HCT116 (cell line): ENCODE measurements at regions not wholly inside any gene's neighbourhood (a gene's known extent, or its start where the extent isn't known, plus 50 kb on each side); places are given as distances from the start of the nearest gene placed in this dataset.

Source experiments
- ATAC-seq: fragments of 200-7000 bp; cut with Tn5 transposase; 2 replicates; pipeline ENCODE4 v1.9.1; 2020; ENCODE audit warnings: mild to moderate bottlenecking, moderate library complexity
- BruUV-seq: library from RNA; stranded (reverse); fragments of 400-500 nt; replicated peaks from 2 replicates; lab custom pipeline; 2021; lab: Mats Ljungman, UMichigan
- CTCF ChIA-PET: fragments of 300-600 bp; sonication (Branson Sonifier 250); formaldehyde crosslinking; loops from one replicate; lab custom pipeline; 2021; ENCODE audit warnings: antibody characterized with exemption; lab: Charles Lee
- POLR2A ChIA-PET: fragments of 300-600, 350-600 bp; sonication (Branson Sonifier 250); formaldehyde crosslinking; loops from one replicate; lab custom pipeline; 2021; ENCODE audit warnings: antibody characterized with exemption; lab: Charles Lee
- RAD21 ChIA-PET, 2 experiments: fragments of 300-600 bp; sonication (Branson Sonifier 250); formaldehyde crosslinking; loops; one replicate each; lab custom pipeline; 2023; ENCODE audit warnings: low total read pairs in 2 of 2; ENCODE audit not compliant: uncharacterized antibody in 2 of 2, unreplicated experiment in 2 of 2, low non-redundant PET in 1 of 2; lab: Charles Lee
- DNase-seq: peaks from one replicate; pipeline ENCODE4 v3.0.0-alpha.2; 2010; ENCODE audit warnings: low read depth, low spot score
- H2AFZ ChIP-seq: fragments of 200-600 bp; shearing (Covaris generic), sonication (generic); 2 replicates; pipeline ENCODE4 v1.6.1; 2017; ENCODE audit warnings: low read depth, mixed run types, mixed read lengths, antibody characterized with exemption, low read length; ENCODE audit not compliant: poor library complexity, severe bottlenecking
- H3K27ac ChIP-seq: 2 replicates; pipeline ENCODE4 v1.5.1; 2012; ENCODE audit warnings: low read depth, low read length
- H3K27me3 ChIP-seq: fragments of 200-600 bp; sonication (generic); 2 replicates; pipeline ENCODE4 v1.6.1; 2016; ENCODE audit warnings: mixed run types, low read length, mixed read lengths; ENCODE audit not compliant: insufficient read depth
- H3K36me3 ChIP-seq, 2 experiments: fragments of 200-500 bp in 1 of 2; fragments of 200-600 bp in 1 of 2; sonication (Bioruptor generic) in 1 of 2; sonication (generic) in 1 of 2; 2 replicates each; pipeline versions ENCODE4 v1.5.1 to v1.6.1; 2014 to 2016; ENCODE audit warnings: low read length in 2 of 2, inconsistent platforms in 1 of 2, mixed read lengths in 1 of 2, mixed run types in 1 of 2; ENCODE audit not compliant: insufficient read depth in 2 of 2, control insufficient read depth in 1 of 2
- H3K4me1 ChIP-seq, 2 experiments: fragments of 200-600 bp in 1 of 2; sonication (generic) in 1 of 2; 2 replicates each; pipeline versions ENCODE4 v1.5.1 to v1.6.1; 2012 to 2017; ENCODE audit warnings: low read length in 2 of 2, inconsistent platforms in 1 of 2, mild to moderate bottlenecking in 1 of 2, mixed read lengths in 1 of 2, mixed run types in 1 of 2, moderate library complexity in 1 of 2; ENCODE audit not compliant: insufficient read depth in 2 of 2, control insufficient read depth in 1 of 2
- H3K4me2 ChIP-seq: fragments of 200-600 bp; sonication (generic); 2 replicates; pipeline ENCODE4 v1.6.1; 2017; ENCODE audit warnings: mixed run types, low read length, mixed read lengths
- H3K4me3 ChIP-seq, 2 experiments: fragments of 200-600 bp in 1 of 2; sonication (generic) in 1 of 2; replicated peaks in 1 of 2; 2 replicates each; pipeline ENCODE4 v1.5.1; 2011 to 2016; ENCODE audit warnings: low read length in 2 of 2, control low read depth in 1 of 2, low read depth in 1 of 2, mild to moderate bottlenecking in 1 of 2, mixed read lengths in 1 of 2, mixed run types in 1 of 2
- H3K79me2 ChIP-seq: fragments of 200-600 bp; sonication (generic); 2 replicates; pipeline ENCODE4 v1.6.1; 2017; ENCODE audit warnings: mild to moderate bottlenecking, mixed run types, low read length, moderate library complexity, mixed read lengths; ENCODE audit not compliant: insufficient read depth
- H3K9ac ChIP-seq: fragments of 200-600 bp; sonication (generic); 2 replicates; pipeline ENCODE4 v1.6.1; 2016; ENCODE audit warnings: low read length, mixed read lengths
- H3K9me2 ChIP-seq: fragments of 200-600 bp; sonication (generic), shearing (Covaris generic); 2 replicates; pipeline ENCODE4 v1.6.1; 2017; ENCODE audit warnings: mixed run types, mild to moderate bottlenecking, moderate library complexity; ENCODE audit not compliant: insufficient read depth
- H3K9me3 ChIP-seq, 2 experiments: fragments of 200-500 bp in 1 of 2; fragments of 200-600 bp in 1 of 2; sonication (Bioruptor generic) in 1 of 2; sonication (generic) in 1 of 2; 2 replicates each; pipeline ENCODE4 v1.6.1; 2014 to 2017; ENCODE audit warnings: low read length in 2 of 2, mixed read lengths in 2 of 2, inconsistent platforms in 1 of 2, low read depth in 1 of 2, mild to moderate bottlenecking in 1 of 2, mixed run types in 1 of 2, moderate library complexity in 1 of 2; ENCODE audit not compliant: control insufficient read depth in 1 of 2, insufficient read depth in 1 of 2
- H4K20me1 ChIP-seq: fragments of 200-600 bp; sonication (generic), shearing (Covaris generic); 2 replicates; pipeline ENCODE4 v1.6.1; 2017; ENCODE audit warnings: mixed run types, mild to moderate bottlenecking, moderate library complexity; ENCODE audit not compliant: insufficient read depth
- CBX3 ChIP-seq: IDR thresholded peaks from 2 replicates; pipeline ENCODE4 v1.6.1; 2012; ENCODE audit warnings: low read depth
- EZH2 ChIP-seq: fragments of 200-600 bp; sonication (generic); IDR thresholded peaks from 2 replicates; pipeline ENCODE4 v1.6.1; 2017; ENCODE audit warnings: antibody characterized with exemption, mixed run types
- FOSL1 ChIP-seq: IDR thresholded peaks from 2 replicates; pipeline ENCODE4 v1.6.1; 2012; ENCODE audit warnings: low read depth
- RAD21 ChIP-seq: IDR thresholded peaks from 2 replicates; pipeline ENCODE4 v1.6.1; 2012; ENCODE audit warnings: low read depth, mild to moderate bottlenecking
- SIN3A ChIP-seq: IDR thresholded peaks from 2 replicates; pipeline ENCODE4 v1.6.1; 2012; ENCODE audit warnings: low read depth
- SP1 ChIP-seq: IDR thresholded peaks from 2 replicates; pipeline ENCODE4 v1.6.1; 2012; ENCODE audit warnings: low read depth
- SRF ChIP-seq: IDR thresholded peaks from 2 replicates; pipeline ENCODE4 v1.6.1; 2012; ENCODE audit warnings: low read depth
- TCF7L2 ChIP-seq: IDR thresholded peaks from 2 replicates; pipeline ENCODE4 v1.7.0; 2011; ENCODE audit warnings: borderline replicate concordance, inconsistent platforms; ENCODE audit not compliant: insufficient read depth, insufficient read length; ENCODE audit errors: extremely low read depth
- YY1 ChIP-seq: IDR thresholded peaks from 2 replicates; pipeline ENCODE4 v1.6.1; 2011; ENCODE audit warnings: low read length, low read depth, moderate library complexity, mild to moderate bottlenecking; ENCODE audit not compliant: insufficient replicate concordance; ENCODE audit errors: extremely low read depth
- ZNF274 ChIP-seq: fragments of 200-500 bp; sonication (Bioruptor generic); IDR thresholded peaks from 2 replicates; pipeline ENCODE4 v1.6.1; 2014; ENCODE audit warnings: mild to moderate bottlenecking, low read depth, low read length, inconsistent platforms
- intact Hi-C: fragments of 100-400 bp; cut with micrococcal nuclease; formaldehyde crosslinking; loops from 2 replicates; pipeline ENCODE4 v1.10.0; 2022
- TF ChIP-seq, protein P1 (sequence below): IDR thresholded peaks from 2 replicates; pipeline ENCODE4 v1.6.1; 2012
- TF ChIP-seq, protein P2 (sequence below): IDR thresholded peaks from 2 replicates; pipeline ENCODE4 v1.6.1; 2012; ENCODE audit warnings: low read depth
- TF ChIP-seq, protein P3 (sequence below): IDR thresholded peaks from 2 replicates; pipeline ENCODE4 v1.6.1; 2011; ENCODE audit warnings: mild to moderate bottlenecking, low read length, moderate library complexity; ENCODE audit not compliant: insufficient replicate concordance; ENCODE audit errors: extremely low read depth
- TF ChIP-seq, protein P4 (sequence below): IDR thresholded peaks from 2 replicates; pipeline ENCODE4 v1.6.1; 2012

DNA sequence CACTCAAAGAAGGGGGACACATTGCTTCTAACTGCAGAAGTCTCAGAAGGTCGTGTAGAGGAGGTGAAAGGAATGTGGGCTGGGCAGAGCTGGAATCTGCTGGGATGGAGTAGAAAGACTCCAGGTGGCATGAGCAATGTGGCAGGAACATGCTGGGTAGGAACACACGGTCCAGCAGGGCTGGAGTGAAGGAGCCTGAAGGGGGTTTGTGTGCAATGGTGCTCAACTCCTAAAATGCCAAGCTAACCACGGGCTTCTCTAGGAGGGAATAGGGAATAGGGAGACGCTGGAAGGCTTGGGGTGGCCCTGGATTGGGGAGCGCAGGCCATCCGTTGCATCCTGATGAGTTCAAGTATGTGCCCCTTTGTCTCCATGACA is 253.8 kb downstream of the FAM43A start:
- Histone ChIP-seq H2AFZ (no peak overlapping the region), H3K27me3 (no peaks in the 10 kb centered on the region), H3K9me2 (no peaks in the 10 kb centered on the region), H3K4me1 (no peaks in the 10 kb centered on the region), H3K9ac (no peak overlapping the region), H4K20me1 (no peaks in the 10 kb centered on the region), H3K9me3 (no peaks in the 10 kb centered on the region), H3K27ac (no peak overlapping the region), H3K4me2 (no peak overlapping the region), H3K79me2 (no peaks in the 10 kb centered on the region), H3K36me3 (no peaks in the 10 kb centered on the region; a peak in 1 of 4 replicates), H3K4me3 (no peak overlapping the region)
- CTCF ChIA-PET, result no interaction called here
- intact Hi-C loops, result no loop called here
- POLR2A ChIA-PET, result no interaction called here
- no peak for TF ChIP-seq ZNF274
- no peak for TF ChIP-seq RAD21
- TF ChIP-seq SP1, result no peak
- DNase-seq (no peak), ATAC-seq (no peak)
- no TSS peak for BruUV-seq
- RAD21 ChIA-PET, result no interaction called here

DNA sequence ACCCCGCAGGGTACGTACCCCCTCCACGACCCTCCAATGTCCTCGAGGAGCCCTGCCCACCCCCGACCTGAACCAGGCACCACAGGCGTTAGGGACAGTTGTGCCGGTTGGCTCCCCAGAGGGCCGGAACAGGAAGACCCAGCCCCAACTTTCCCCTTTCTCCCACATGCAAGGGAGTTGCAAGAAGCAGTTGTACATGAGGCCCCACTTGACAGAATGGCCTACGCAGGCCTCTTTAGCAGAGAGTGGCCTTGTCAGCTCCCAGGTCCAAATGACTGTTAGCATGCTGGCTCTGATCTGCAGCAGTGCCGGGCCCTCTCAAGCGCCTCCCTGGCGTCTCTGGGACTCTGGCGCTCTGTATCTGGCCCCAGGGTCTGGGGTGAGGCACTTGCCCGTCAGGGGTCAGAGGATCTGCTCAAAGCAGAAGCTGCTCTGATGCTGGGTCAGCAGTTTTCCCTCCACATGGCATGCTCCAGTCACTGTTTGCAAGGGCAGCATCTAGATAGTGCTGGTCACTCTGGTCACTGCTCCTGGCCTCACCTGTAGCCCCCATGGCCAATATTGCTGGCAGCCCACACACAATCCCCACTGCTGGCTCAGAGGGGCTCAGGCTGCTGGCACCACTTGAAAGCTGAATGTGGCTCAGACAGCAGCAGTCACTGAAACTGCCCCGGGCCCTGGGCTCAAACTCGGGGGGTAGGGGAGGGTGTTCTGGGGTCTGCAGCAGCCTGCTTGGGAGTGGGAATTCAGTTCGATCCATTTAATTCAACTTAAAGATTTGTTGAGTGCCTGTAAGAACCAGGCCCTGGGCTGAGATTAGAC is 254.5 kb downstream of the FAM43A start:
- intact Hi-C loops, result no loop called here
- Histone ChIP-seq H3K27me3 (no peaks in the 10 kb centered on the region), H3K9me3 (no peaks in the 10 kb centered on the region), H3K9me2 (no peaks in the 10 kb centered on the region), H3K27ac (no peak overlapping the region), H3K79me2 (no peaks in the 10 kb centered on the region), H2AFZ (no peak overlapping the region), H3K4me1 (no peaks in the 10 kb centered on the region), H3K36me3 (no peaks in the 10 kb centered on the region; a peak in 1 of 4 replicates), H3K4me2 (no peak overlapping the region), H3K9ac (no peak overlapping the region), H4K20me1 (no peaks in the 10 kb centered on the region), H3K4me3 (no peak overlapping the region)
- DNase-seq (no peak), ATAC-seq (no peak)
- POLR2A ChIA-PET, result no interaction called here
- RAD21 ChIA-PET, result no interaction called here
- BruUV-seq, result no TSS peak
- CTCF ChIA-PET, result no interaction called here
- TF ChIP-seq, protein P1, sequence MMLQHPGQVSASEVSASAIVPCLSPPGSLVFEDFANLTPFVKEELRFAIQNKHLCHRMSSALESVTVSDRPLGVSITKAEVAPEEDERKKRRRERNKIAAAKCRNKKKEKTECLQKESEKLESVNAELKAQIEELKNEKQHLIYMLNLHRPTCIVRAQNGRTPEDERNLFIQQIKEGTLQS, result no peak
- TF ChIP-seq, protein P2, sequence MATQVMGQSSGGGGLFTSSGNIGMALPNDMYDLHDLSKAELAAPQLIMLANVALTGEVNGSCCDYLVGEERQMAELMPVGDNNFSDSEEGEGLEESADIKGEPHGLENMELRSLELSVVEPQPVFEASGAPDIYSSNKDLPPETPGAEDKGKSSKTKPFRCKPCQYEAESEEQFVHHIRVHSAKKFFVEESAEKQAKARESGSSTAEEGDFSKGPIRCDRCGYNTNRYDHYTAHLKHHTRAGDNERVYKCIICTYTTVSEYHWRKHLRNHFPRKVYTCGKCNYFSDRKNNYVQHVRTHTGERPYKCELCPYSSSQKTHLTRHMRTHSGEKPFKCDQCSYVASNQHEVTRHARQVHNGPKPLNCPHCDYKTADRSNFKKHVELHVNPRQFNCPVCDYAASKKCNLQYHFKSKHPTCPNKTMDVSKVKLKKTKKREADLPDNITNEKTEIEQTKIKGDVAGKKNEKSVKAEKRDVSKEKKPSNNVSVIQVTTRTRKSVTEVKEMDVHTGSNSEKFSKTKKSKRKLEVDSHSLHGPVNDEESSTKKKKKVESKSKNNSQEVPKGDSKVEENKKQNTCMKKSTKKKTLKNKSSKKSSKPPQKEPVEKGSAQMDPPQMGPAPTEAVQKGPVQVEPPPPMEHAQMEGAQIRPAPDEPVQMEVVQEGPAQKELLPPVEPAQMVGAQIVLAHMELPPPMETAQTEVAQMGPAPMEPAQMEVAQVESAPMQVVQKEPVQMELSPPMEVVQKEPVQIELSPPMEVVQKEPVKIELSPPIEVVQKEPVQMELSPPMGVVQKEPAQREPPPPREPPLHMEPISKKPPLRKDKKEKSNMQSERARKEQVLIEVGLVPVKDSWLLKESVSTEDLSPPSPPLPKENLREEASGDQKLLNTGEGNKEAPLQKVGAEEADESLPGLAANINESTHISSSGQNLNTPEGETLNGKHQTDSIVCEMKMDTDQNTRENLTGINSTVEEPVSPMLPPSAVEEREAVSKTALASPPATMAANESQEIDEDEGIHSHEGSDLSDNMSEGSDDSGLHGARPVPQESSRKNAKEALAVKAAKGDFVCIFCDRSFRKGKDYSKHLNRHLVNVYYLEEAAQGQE, result no peak
- TF ChIP-seq SP1 (no peak), RAD21 (no peak), CBX3 (no peak), YY1 (no peak), FOSL1 (no peak), EZH2 (no peak), SRF (no peak), TCF7L2 (no peak), SIN3A (no peak)
- TF ChIP-seq, protein P3, sequence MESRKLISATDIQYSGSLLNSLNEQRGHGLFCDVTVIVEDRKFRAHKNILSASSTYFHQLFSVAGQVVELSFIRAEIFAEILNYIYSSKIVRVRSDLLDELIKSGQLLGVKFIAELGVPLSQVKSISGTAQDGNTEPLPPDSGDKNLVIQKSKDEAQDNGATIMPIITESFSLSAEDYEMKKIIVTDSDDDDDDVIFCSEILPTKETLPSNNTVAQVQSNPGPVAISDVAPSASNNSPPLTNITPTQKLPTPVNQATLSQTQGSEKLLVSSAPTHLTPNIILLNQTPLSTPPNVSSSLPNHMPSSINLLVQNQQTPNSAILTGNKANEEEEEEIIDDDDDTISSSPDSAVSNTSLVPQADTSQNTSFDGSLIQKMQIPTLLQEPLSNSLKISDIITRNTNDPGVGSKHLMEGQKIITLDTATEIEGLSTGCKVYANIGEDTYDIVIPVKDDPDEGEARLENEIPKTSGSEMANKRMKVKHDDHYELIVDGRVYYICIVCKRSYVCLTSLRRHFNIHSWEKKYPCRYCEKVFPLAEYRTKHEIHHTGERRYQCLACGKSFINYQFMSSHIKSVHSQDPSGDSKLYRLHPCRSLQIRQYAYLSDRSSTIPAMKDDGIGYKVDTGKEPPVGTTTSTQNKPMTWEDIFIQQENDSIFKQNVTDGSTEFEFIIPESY, result no peak
- TF ChIP-seq, protein P4, sequence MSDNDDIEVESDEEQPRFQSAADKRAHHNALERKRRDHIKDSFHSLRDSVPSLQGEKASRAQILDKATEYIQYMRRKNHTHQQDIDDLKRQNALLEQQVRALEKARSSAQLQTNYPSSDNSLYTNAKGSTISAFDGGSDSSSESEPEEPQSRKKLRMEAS, result no peak
